ENCODE measurements at regions not wholly inside any gene's neighbourhood (a gene's known extent, or its start where the extent isn't known, plus 50 kb on each side); places are given as distances from the start of the nearest gene placed in this dataset.

DNA sequence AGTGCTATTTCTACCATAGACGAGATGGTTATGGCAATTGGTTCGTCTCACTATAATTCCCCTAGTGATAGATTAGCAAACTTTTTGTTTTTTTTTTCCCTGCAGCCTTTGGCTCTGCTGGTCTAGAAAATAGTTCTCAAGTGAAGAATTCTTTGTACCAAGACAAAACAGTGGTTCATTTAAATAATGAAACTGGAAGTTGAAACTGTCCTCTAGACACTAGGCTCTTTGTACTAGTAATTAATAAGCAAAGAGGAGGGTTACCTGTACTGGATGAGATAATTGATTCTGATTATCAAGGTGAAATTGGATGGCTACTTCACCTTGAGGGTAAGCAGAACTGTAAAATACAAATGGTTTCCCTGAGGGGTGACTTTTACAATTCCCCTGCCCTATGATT lies 156.9 kb upstream of the DCC start:
- TF ChIP-seq, protein P1, sequence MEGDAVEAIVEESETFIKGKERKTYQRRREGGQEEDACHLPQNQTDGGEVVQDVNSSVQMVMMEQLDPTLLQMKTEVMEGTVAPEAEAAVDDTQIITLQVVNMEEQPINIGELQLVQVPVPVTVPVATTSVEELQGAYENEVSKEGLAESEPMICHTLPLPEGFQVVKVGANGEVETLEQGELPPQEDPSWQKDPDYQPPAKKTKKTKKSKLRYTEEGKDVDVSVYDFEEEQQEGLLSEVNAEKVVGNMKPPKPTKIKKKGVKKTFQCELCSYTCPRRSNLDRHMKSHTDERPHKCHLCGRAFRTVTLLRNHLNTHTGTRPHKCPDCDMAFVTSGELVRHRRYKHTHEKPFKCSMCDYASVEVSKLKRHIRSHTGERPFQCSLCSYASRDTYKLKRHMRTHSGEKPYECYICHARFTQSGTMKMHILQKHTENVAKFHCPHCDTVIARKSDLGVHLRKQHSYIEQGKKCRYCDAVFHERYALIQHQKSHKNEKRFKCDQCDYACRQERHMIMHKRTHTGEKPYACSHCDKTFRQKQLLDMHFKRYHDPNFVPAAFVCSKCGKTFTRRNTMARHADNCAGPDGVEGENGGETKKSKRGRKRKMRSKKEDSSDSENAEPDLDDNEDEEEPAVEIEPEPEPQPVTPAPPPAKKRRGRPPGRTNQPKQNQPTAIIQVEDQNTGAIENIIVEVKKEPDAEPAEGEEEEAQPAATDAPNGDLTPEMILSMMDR (IDR thresholded peaks at IDR 0.05): no peak
- DNase-seq (ENCODE audit: low spot score) (no peak), ATAC-seq (ENCODE audit: insufficient number of reproducible peaks, low FRiP score, low read depth) (no peak)
- no peak overlapping the region for H3K4me3 ChIP-seq
- no peaks in the 10 kb centered on the region for H3K36me3 ChIP-seq
- H3K27ac ChIP-seq: no peak overlapping the region
- H3K27me3 ChIP-seq (replicated peaks; ENCODE audit: insufficient read depth): no peaks in the 10 kb centered on the region
- no peaks in the 10 kb centered on the region for H3K9me3 ChIP-seq
- H3K4me1 ChIP-seq (ENCODE audit: control insufficient read depth in 1 of 2, low read depth in 2 of 2): no peaks in the 10 kb centered on the region

DNA sequence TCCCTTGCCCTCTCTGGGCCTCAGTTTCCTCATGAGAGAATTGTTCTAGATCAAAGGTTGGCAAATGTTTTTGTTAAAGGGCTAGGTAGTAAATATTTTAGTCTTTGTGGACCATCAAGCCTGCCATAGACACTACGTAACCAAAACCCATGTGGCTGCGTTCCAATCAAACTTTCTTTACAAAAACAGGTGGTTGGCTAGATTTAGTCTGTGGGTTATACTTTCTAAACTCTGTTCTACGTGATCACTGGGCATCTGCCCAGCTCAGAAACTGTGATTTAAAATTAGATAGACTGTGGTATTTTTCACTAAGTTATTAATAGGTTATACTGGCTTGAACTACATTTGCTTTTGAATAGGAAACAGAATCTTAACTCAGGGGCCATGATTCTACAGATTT lies 149.8 kb upstream of the DCC start:
- Histone ChIP-seq H3K9me3 (no peaks in the 10 kb centered on the region), H3K4me1 (ENCODE audit: control insufficient read depth in 1 of 2, low read depth in 2 of 2) (no peaks in the 10 kb centered on the region), H3K36me3 (no peaks in the 10 kb centered on the region), H3K4me3 (no peak overlapping the region), H3K27me3 (replicated peaks; ENCODE audit: insufficient read depth) (no peaks in the 10 kb centered on the region), H3K27ac (no peak overlapping the region)
- TF ChIP-seq, protein P1 (IDR thresholded peaks at IDR 0.05): no peak
- no peak for ATAC-seq (ENCODE audit: insufficient number of reproducible peaks, low FRiP score, low read depth)
- DNase-seq (ENCODE audit: low spot score): no peak

DNA sequence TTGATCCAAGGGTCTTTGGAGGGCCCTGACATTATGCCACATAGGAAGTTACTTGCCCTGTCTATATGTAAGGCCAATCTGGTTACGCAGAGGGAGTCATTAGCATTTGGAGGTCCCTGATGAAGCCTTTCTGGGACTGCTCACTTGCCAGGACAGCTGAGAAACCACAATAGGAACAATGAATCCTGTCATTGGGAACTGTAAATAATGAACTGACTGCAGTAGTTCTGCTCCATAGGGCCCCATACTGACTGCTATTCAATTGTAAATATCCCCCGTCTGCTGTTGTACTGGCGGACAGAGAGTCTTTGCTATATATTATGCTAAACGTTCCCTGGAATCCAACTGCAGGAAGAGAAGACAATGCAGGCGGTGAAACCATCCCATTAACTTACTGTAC lies 149.4 kb upstream of the DCC start:
- H3K4me3 ChIP-seq: no peak overlapping the region
- H3K4me1 ChIP-seq (ENCODE audit: control insufficient read depth in 1 of 2, low read depth in 2 of 2): no peaks in the 10 kb centered on the region
- TF ChIP-seq, protein P1 (IDR thresholded peaks at IDR 0.05): no peak
- no peak overlapping the region for H3K27ac ChIP-seq
- H3K9me3 ChIP-seq: no peaks in the 10 kb centered on the region
- H3K27me3 ChIP-seq (replicated peaks; ENCODE audit: insufficient read depth): no peaks in the 10 kb centered on the region
- DNase-seq (ENCODE audit: low spot score): no peak
- H3K36me3 ChIP-seq: no peaks in the 10 kb centered on the region
- no peak for ATAC-seq (ENCODE audit: insufficient number of reproducible peaks, low FRiP score, low read depth)

DNA sequence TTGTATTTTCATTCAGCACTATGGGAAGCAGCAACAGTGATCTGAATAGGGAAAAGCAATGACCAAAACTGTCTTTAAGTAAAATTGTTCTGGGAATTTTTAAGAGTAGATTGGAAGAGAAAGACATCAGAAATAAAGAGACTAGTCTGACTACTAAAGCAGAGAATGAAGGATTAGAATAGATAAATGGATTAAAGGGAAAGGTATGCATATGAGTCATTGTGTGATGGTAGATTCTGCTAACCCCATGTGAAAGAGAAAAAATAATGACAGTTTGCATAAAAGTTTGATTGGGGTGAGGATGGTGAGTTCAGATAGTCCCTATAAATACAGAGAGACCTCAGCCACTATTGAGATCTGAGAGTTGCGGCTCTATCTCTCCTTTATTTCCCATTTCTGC lies 139.6 kb upstream of the DCC start:
- Histone ChIP-seq H3K27me3 (replicated peaks; ENCODE audit: insufficient read depth) (no peaks in the 10 kb centered on the region), H3K36me3 (no peaks in the 10 kb centered on the region), H3K9me3 (no peaks in the 10 kb centered on the region), H3K4me3 (no peak overlapping the region), H3K4me1 (ENCODE audit: control insufficient read depth in 1 of 2, low read depth in 2 of 2) (no peaks in the 10 kb centered on the region), H3K27ac (no peak overlapping the region)
- DNase-seq (ENCODE audit: low spot score): no peak
- TF ChIP-seq, protein P1 (IDR thresholded peaks at IDR 0.05): no peak
- ATAC-seq (ENCODE audit: insufficient number of reproducible peaks, low FRiP score, low read depth): no peak

DNA sequence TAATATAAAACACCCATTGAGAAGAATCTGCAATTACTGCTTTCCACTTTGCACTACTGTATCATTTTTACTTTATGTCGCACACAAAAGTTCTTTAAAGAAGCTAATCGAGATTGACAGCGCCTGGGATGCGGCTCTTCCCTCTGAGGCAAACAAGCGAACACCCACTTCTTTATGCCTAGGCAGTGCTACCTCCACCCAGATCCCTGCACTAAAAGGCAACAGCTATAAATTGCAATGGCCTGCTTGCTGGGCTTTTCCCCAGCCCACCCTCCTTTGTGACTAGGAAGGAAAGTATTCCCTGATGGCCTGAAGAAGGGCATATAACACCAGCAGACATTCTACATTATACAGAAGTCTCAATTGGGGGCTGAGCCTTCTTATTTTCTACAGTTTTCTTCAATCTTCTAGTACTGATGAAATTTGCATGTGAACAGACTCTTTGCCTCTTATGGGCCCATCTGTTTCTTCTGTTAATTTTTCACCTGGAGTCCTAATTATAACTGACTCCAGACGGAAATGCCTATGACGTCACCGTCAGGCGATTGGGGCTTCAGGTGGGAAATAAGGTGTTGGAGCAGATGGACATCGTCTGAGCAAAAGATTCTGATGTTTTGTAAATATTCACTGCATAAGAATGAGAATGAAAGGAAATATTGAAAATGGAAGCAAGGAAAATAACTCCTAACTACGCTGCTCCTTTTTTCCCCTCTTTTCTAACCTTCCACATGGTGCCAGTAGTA lies 138.9 kb upstream of the DCC start:
- DNase-seq (ENCODE audit: low spot score): no peak
- TF ChIP-seq, protein P1 (IDR thresholded peaks at IDR 0.05): no peak
- no peak for ATAC-seq (ENCODE audit: insufficient number of reproducible peaks, low FRiP score, low read depth)
- Histone ChIP-seq H3K9me3 (no peaks in the 10 kb centered on the region), H3K4me3 (no peak overlapping the region), H3K27me3 (replicated peaks; ENCODE audit: insufficient read depth) (no peaks in the 10 kb centered on the region), H3K27ac (no peak overlapping the region), H3K36me3 (no peaks in the 10 kb centered on the region), H3K4me1 (ENCODE audit: control insufficient read depth in 1 of 2, low read depth in 2 of 2) (no peaks in the 10 kb centered on the region)

Data from thoracic aorta (tissue), 2 donors.